Tibial nerve (tissue), 4 donors: ENCODE measurements at regions not wholly inside any gene's neighbourhood (a gene's known extent, or its start where the extent isn't known, plus 50 kb on each side); places are given as distances from the start of the nearest gene placed in this dataset.

ENCODE experiments used
- CTCF ChIP-seq, 5 experiments: fragments of 200-600 bp in 3 of 5; fragments of 450-650 bp in 2 of 5; sonication (generic) in 3 of 5; IDR thresholded peaks; one replicate each; pipeline ENCODE4 v1.5.1; 2016 to 2019; ENCODE audit warnings: antibody characterized with exemption in 5 of 5, mild to moderate bottlenecking in 3 of 5, moderate library complexity in 2 of 5
- EP300 ChIP-seq, 2 donors: sonication (generic); formaldehyde crosslinking; IDR thresholded peaks; one replicate each; pipeline ENCODE4 v1.6.1; 2017; ENCODE audit warnings: antibody characterized with exemption in 2 of 2, mild to moderate bottlenecking in 1 of 2
- POLR2A ChIP-seq, 2 donors: fragments of 450-650 bp; IDR thresholded peaks; one replicate each; pipeline ENCODE4 v1.6.1; 2017; ENCODE audit warnings: antibody characterized with exemption in 2 of 2, mild to moderate bottlenecking in 2 of 2, moderate library complexity in 2 of 2

GRCh38 chr10:10897400-10897799 lies 120.3 kb upstream of the CELF2 start:
- TF ChIP-seq CTCF (IDR thresholded peaks at IDR 0.05) (no peak), POLR2A (IDR thresholded peaks at IDR 0.05) (no peak), EP300 (IDR thresholded peaks at IDR 0.05) (no peak)
